IPS-15b (cell line): ENCODE measurements at regions not wholly inside any gene's neighbourhood (a gene's known extent, or its start where the extent isn't known, plus 50 kb on each side); places are given as distances from the start of the nearest gene placed in this dataset.
"Not testable (repeated sequence)": the region's sequence is repeated elsewhere in the genome, so short reads cannot be mapped to it uniquely, and the experiment has no call there.

Source experiments
- H3K27me3 ChIP-seq: one replicate; pipeline ENCODE4 v1.6.1; 2013; ENCODE audit warnings: low read length; ENCODE audit not compliant: control insufficient read depth, insufficient read depth
- H3K36me3 ChIP-seq: one replicate; pipeline ENCODE4 v1.6.1; 2013; ENCODE audit warnings: low read length; ENCODE audit not compliant: control insufficient read depth, insufficient read depth
- H3K4me1 ChIP-seq: one replicate; pipeline ENCODE4 v1.6.1; 2013; ENCODE audit warnings: mild to moderate bottlenecking, low read length; ENCODE audit not compliant: control insufficient read depth, insufficient read depth
- H3K4me3 ChIP-seq: one replicate; pipeline ENCODE4 v1.5.1; 2013; ENCODE audit warnings: low read depth, low read length
- H3K9ac ChIP-seq: one replicate; pipeline ENCODE4 v1.6.1; 2013; ENCODE audit warnings: low read depth, mild to moderate bottlenecking, low read length
- H3K9me3 ChIP-seq: one replicate; pipeline ENCODE4 v1.6.1; 2013; ENCODE audit warnings: mild to moderate bottlenecking, low read length; ENCODE audit not compliant: control insufficient read depth, insufficient read depth

GRCh38 chr6:167401525-167402194, 76.8 kb downstream of the TTLL2 start:
- Histone ChIP-seq H3K4me1 (no peaks in the 10 kb centered on the region), H3K9ac (no peak overlapping the region), H3K9me3 (no peaks in the 10 kb centered on the region), H3K4me3 (no peak overlapping the region), H3K36me3 (no peaks in the 10 kb centered on the region), H3K27me3 (no peaks in the 10 kb centered on the region)

DNA sequence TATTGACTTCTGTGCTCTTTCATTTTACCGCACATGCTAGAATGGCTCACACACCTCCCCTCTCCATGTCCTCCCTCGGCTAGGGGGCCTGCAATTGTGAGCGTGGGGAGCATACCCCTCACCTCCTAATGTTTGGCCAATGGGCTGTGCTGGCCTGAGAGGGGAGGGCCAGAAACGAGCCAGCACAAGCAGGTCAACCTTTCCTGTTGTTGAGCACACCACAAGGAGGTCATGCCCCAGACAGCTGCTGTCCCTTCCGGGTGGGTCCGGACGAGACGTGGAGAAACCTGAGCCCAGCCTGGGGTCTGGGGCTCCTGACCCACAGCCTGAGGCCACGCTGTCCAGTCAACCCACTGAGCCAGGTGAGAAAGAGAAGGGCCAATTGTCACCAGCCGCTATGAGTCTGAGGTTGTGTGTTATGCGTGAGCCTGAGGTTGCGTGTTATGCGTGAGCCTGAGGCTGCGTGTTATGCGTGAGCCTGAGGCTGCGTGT, 77.4 kb downstream of the TTLL2 start:
- H3K4me3 ChIP-seq, result no peak overlapping the region
- H3K4me1 ChIP-seq, result no peaks in the 10 kb centered on the region
- H3K36me3 ChIP-seq, result no peaks in the 10 kb centered on the region
- H3K27me3 ChIP-seq, result no peaks in the 10 kb centered on the region
- no peak overlapping the region for H3K9ac ChIP-seq
- no peaks in the 10 kb centered on the region for H3K9me3 ChIP-seq

GRCh38 chr6:167403427-167403826, 78.5 kb downstream of the TTLL2 start:
- H3K27me3 ChIP-seq, result no peaks in the 10 kb centered on the region
- H3K9me3 ChIP-seq, result no peaks in the 10 kb centered on the region
- H3K4me3 ChIP-seq, result no peak overlapping the region
- H3K4me1 ChIP-seq, result no peaks in the 10 kb centered on the region
- no peaks in the 10 kb centered on the region for H3K36me3 ChIP-seq
- no peak overlapping the region for H3K9ac ChIP-seq

GRCh38 chr6:167404385-167405049, 79.6 kb downstream of the TTLL2 start:
- no peaks in the 10 kb centered on the region for H3K9me3 ChIP-seq
- H3K36me3 ChIP-seq, result no peaks in the 10 kb centered on the region
- no peak overlapping the region for H3K9ac ChIP-seq
- no peaks in the 10 kb centered on the region for H3K4me1 ChIP-seq
- H3K4me3 ChIP-seq, result no peak overlapping the region
- no peaks in the 10 kb centered on the region for H3K27me3 ChIP-seq

DNA sequence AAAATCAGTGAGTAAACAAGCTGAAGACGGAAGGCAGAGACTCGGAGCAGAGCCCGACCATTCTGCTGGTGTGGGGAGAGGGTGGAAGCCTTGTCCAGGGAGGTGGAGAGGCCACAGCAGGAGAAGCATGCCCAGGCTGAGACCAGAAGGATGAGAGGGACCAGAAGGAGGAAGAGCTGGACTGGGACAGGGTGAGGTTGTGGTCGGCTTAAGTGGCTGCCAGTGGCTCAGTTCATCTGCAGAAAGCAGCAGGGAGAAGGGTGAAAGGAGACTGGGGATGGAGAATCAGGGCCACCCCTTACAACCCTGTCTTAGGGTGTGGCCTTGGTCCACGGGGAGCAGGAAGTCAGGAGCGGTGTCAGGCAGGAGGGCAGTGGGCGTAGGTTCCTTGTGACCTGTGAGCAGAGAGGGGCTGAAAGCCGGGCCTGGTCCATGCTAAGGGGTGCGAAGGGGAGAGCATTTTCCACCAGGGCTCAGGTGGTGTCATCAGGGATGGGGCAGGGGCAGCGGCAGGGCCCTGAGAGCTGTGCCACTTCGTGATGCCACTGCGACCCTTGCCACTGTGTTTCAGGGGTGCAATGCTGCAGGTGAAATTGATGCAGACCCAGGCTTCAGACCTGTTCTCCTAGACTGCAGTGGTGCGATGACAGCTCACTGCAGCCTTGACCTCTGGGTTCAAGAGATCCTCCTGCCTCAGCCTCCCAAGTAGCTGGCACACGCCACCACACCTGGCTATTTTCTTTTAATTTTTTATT, 81.1 kb downstream of the TTLL2 start:
- Histone ChIP-seq H3K9me3 (no peaks in the 10 kb centered on the region), H3K9ac (no peak overlapping the region), H3K4me1 (no peaks in the 10 kb centered on the region), H3K27me3 (no peaks in the 10 kb centered on the region), H3K4me3 (no peak overlapping the region), H3K36me3 (no peaks in the 10 kb centered on the region)

DNA sequence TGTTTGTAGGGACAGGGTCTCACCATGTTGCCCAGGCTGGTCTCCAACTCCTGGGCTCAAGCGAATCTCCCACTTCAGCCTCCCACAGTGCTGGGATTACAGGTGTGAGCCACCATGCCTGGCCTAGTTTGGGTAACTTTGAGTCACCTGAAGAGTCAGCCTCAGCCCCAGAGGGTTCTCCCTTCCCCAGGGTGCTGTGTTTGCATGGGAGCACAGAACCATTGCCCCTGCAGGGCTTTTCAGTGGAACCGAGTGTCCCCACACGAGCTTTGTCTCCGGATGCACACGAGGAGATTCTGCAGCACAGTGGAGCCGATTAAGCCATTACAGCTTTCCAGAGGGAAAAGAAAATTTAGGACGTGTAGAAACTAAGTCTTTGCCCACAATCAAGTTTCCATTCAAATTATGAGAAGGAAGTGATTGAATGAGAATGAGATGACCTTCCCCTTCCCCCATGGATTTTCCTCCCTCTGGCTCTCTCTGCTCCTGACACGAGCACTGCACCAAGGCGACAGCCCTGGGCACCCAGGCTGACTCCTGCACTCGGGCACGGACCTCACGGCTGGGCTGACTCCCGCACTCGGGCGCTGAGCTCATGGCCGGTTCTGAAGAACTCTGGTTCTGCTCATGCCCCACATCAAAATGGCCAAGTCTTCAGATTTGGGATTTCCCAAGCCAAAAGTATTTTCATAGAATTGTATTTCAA, 81.8 kb downstream of the TTLL2 start:
- H3K4me1 ChIP-seq, H3K27me3 ChIP-seq, H3K36me3 ChIP-seq, H3K9ac ChIP-seq, H3K4me3 ChIP-seq, H3K9me3 ChIP-seq: not testable (repeated sequence)

DNA sequence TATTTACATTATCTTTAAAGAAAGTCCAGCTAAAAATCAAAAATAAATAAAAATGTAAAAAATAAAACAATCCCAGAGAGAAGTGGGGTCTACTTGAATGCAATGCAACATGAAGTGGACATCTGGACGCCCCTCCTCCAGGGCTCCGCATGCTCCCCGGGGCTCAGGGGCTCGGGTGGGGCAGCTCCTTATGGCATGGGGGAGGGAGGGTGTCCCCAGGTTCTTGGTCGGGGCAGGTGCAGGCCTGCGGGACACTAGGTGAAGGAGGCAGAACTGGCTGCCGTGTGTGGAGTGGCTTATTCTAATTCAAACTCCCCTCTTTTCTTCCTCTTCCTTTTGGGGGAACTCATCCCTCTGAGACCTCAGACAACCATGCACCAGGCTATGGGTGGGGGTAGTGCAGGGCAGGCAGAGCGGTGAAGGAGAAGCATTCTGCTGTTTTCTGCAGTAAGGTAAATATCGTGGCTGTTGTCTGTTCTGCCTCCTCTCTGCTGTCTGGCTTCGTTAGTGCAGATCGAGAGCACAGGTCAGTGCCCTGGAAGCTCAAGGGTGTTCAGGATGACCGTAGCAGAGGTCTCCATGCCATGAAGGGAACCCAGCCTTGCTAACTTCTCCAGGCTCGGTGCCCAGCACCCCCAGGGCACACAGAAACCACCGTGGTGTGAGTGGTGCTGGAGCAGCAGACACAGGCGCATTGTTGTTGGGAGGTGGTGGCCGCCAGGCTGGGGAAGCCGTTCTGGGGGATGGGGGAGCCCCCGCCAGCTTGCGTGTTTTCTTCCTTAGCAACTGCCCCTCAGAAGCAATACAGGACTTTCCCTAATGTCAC, 82.6 kb downstream of the TTLL2 start:
- no peaks in the 10 kb centered on the region for H3K36me3 ChIP-seq

GRCh38 chr6:167408235-167408869, 83.5 kb downstream of the TTLL2 start:
- Histone ChIP-seq H3K9me3 (no peaks in the 10 kb centered on the region), H3K9ac (no peak overlapping the region), H3K4me1 (no peaks in the 10 kb centered on the region), H3K4me3 (no peak overlapping the region), H3K27me3 (no peaks in the 10 kb centered on the region), H3K36me3 (no peaks in the 10 kb centered on the region)

More for the DNA sequence above, 82.6 kb downstream of the TTLL2 start:
- no peak overlapping the region for H3K9ac ChIP-seq
- H3K9me3 ChIP-seq, result no peaks in the 10 kb centered on the region
- no peaks in the 10 kb centered on the region for H3K27me3 ChIP-seq
- H3K4me1 ChIP-seq, result no peaks in the 10 kb centered on the region
- H3K4me3 ChIP-seq, result no peak overlapping the region

DNA sequence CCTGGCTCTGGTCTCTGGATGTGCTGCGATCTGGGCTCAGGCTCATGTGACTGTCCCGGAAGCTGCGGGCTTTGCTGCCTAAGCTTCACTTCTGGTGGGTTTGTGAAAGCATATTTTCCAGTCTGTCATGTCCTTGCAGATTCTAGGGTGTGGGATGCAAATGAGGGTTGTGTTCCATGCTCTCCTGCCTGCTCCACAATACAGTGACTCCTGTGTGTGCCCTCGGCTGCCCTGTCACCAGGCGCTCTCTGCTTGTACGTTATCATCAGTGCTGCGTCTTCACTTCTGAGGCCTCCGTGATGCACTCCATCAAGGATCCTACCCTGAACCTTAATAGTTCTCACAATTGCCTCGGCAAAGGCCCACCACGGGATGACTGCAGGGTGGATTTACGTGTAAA, 84.2 kb downstream of the TTLL2 start:
- H3K9ac ChIP-seq, result no peak overlapping the region
- H3K4me1 ChIP-seq, result no peaks in the 10 kb centered on the region
- H3K9me3 ChIP-seq, result no peaks in the 10 kb centered on the region
- H3K4me3 ChIP-seq, result no peak overlapping the region
- no peaks in the 10 kb centered on the region for H3K27me3 ChIP-seq
- no peaks in the 10 kb centered on the region for H3K36me3 ChIP-seq

- no peaks in the 10 kb centered on the region for H3K9me3 ChIP-seq
- no peaks in the 10 kb centered on the region for H3K36me3 ChIP-seq
- no peak overlapping the region for H3K4me3 ChIP-seq
- H3K4me1 ChIP-seq, result no peaks in the 10 kb centered on the region
- no peaks in the 10 kb centered on the region for H3K27me3 ChIP-seq
- no peak overlapping the region for H3K9ac ChIP-seq
Measured at GRCh38 chr6:167409694-167410093, 84.8 kb downstream of the TTLL2 start.
